Astrocyte (in vitro differentiated cells and primary cell): ENCODE measurements at regions not wholly inside any gene's neighbourhood (a gene's known extent, or its start where the extent isn't known, plus 50 kb on each side); places are given as distances from the start of the nearest gene placed in this dataset.
A peak's percentile ranks its signal among the peaks of the same experiment; 100 is the strongest.

Experiments used
- DNase-seq: peaks from one replicate; pipeline ENCODE4 v3.0.0-alpha.2; 2010; ENCODE audit warnings: low read depth
- FAIRE-seq: peaks from 2 replicates; lab custom pipeline; 2011; peaks lifted over from hg19 to GRCh38; lab: Jason Lieb, UNC
- H2AFZ ChIP-seq: 2 replicates; pipeline ENCODE4 v1.6.0; 2012; ENCODE audit warnings: low read depth, low read length, inconsistent platforms
- H3K27ac ChIP-seq: 2 replicates; pipeline ENCODE4 v1.5.1; 2011; ENCODE audit warnings: low read depth, low read length, inconsistent platforms
- H3K27me3 ChIP-seq: 2 replicates; pipeline ENCODE4 v1.6.0; 2011; ENCODE audit warnings: low read length, inconsistent platforms; ENCODE audit not compliant: insufficient read depth
- H3K36me3 ChIP-seq: 2 replicates; pipeline ENCODE4 v1.5.1; 2011; ENCODE audit warnings: low read length, inconsistent platforms; ENCODE audit not compliant: insufficient read depth
- H3K4me1 ChIP-seq: 2 replicates; pipeline ENCODE4 v1.5.1; 2011; ENCODE audit warnings: low read length, inconsistent platforms; ENCODE audit not compliant: insufficient read depth
- H3K4me2 ChIP-seq: 2 replicates; pipeline ENCODE4 v1.6.0; 2012; ENCODE audit warnings: low read length, inconsistent platforms
- H3K4me3 ChIP-seq: 2 replicates; pipeline ENCODE4 v1.5.1; 2011; ENCODE audit warnings: low read depth, mild to moderate bottlenecking, low read length, inconsistent platforms; ENCODE audit not compliant: insufficient read depth
- H3K79me2 ChIP-seq: 2 replicates; pipeline ENCODE4 v1.6.0; 2012; ENCODE audit warnings: mild to moderate bottlenecking, low read length, inconsistent platforms; ENCODE audit not compliant: insufficient read depth
- H3K9ac ChIP-seq: 2 replicates; pipeline ENCODE4 v1.6.0; 2012; ENCODE audit warnings: mild to moderate bottlenecking, low read length, inconsistent platforms
- H3K9me3 ChIP-seq: 2 replicates; pipeline ENCODE4 v1.5.1; 2012; ENCODE audit warnings: low read depth, mild to moderate bottlenecking, low read length, inconsistent platforms; ENCODE audit not compliant: insufficient read depth
- H4K20me1 ChIP-seq: 2 replicates; pipeline ENCODE4 v1.6.0; 2012; ENCODE audit warnings: low read length, inconsistent platforms; ENCODE audit not compliant: insufficient read depth
- H3K27ac Mint-ChIP-seq: one replicate; pipeline ENCODE4 v1.8.0; 2021; ENCODE audit warnings: mild to moderate bottlenecking, mixed read lengths; ENCODE audit not compliant: unreplicated experiment
- H3K27me3 Mint-ChIP-seq: one replicate; pipeline ENCODE4 v1.8.0; 2021; ENCODE audit warnings: low read depth, mixed read lengths; ENCODE audit not compliant: unreplicated experiment
- H3K36me3 Mint-ChIP-seq: one replicate; pipeline ENCODE4 v1.8.0; 2021; ENCODE audit warnings: low read depth, mixed read lengths; ENCODE audit not compliant: unreplicated experiment
- H3K4me1 Mint-ChIP-seq: one replicate; pipeline ENCODE4 v1.8.0; 2021; ENCODE audit warnings: low read depth, mixed read lengths; ENCODE audit not compliant: unreplicated experiment
- H3K4me3 Mint-ChIP-seq: one replicate; pipeline ENCODE4 v1.8.0; 2021; ENCODE audit warnings: mild to moderate bottlenecking, moderate library complexity, mixed read lengths; ENCODE audit not compliant: unreplicated experiment
- H3K9me3 Mint-ChIP-seq: one replicate; pipeline ENCODE4 v1.8.0; 2021; ENCODE audit warnings: mild to moderate bottlenecking, mixed read lengths; ENCODE audit not compliant: unreplicated experiment
- EZH2 ChIP-seq: IDR thresholded peaks from 2 replicates; pipeline ENCODE4 v1.6.1; 2012; ENCODE audit warnings: mild to moderate bottlenecking, low read length, inconsistent platforms; ENCODE audit not compliant: insufficient read depth
- TF ChIP-seq, protein P1 (sequence below): IDR thresholded peaks from 2 replicates; pipeline ENCODE4 v1.5.1; 2011; ENCODE audit warnings: low read depth, mild to moderate bottlenecking, inconsistent platforms, low read length, moderate library complexity; ENCODE audit not compliant: insufficient read depth

DNA sequence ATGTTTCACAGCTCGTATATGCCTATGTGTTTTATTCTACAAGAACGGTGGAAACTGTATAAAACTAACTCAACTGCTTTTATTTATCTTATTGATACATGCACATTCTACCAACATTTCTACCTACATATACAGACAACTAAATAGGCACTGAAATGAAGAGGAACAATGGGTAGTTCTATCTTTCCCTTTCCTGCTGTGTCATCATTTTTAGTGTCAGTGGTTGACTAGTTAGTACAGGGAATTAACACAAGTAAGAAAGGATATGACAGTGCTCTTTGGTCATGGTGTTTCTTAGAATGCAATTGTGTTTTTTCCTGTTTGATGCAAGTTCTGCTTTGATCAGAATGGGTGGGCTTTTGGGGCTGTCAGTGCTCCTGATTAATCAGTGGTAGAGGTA lies 293.8 kb upstream of the CTSO start:
- H3K4me3 ChIP-seq = no peak overlapping the region
- no peaks in the 10 kb centered on the region for H3K79me2 ChIP-seq
- no peak overlapping the region for H3K27ac ChIP-seq
- no peaks in the 10 kb centered on the region for H3K36me3 Mint-ChIP-seq
- H3K9me3 Mint-ChIP-seq = no peaks in the 10 kb centered on the region
- peaks cover 8% of the 10 kb centered on the region for H3K4me1 Mint-ChIP-seq
- H4K20me1 ChIP-seq = no peaks in the 10 kb centered on the region
- no peak overlapping the region for H3K27ac Mint-ChIP-seq
- no peak overlapping the region for H2AFZ ChIP-seq
- no peak for TF ChIP-seq EZH2
- TF ChIP-seq, protein P1, sequence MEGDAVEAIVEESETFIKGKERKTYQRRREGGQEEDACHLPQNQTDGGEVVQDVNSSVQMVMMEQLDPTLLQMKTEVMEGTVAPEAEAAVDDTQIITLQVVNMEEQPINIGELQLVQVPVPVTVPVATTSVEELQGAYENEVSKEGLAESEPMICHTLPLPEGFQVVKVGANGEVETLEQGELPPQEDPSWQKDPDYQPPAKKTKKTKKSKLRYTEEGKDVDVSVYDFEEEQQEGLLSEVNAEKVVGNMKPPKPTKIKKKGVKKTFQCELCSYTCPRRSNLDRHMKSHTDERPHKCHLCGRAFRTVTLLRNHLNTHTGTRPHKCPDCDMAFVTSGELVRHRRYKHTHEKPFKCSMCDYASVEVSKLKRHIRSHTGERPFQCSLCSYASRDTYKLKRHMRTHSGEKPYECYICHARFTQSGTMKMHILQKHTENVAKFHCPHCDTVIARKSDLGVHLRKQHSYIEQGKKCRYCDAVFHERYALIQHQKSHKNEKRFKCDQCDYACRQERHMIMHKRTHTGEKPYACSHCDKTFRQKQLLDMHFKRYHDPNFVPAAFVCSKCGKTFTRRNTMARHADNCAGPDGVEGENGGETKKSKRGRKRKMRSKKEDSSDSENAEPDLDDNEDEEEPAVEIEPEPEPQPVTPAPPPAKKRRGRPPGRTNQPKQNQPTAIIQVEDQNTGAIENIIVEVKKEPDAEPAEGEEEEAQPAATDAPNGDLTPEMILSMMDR = no peak
- no peak overlapping the region for H3K9ac ChIP-seq
- no peaks in the 10 kb centered on the region for H3K9me3 ChIP-seq
- no peaks in the 10 kb centered on the region for H3K36me3 ChIP-seq
- FAIRE-seq (no peak), DNase-seq (no peak)
- H3K27me3 ChIP-seq = no peaks in the 10 kb centered on the region
- no peak overlapping the region for H3K4me2 ChIP-seq
- H3K4me3 Mint-ChIP-seq = no peak overlapping the region
- peaks cover 5% of the 10 kb centered on the region for H3K4me1 ChIP-seq
- H3K27me3 Mint-ChIP-seq = no peaks in the 10 kb centered on the region

DNA sequence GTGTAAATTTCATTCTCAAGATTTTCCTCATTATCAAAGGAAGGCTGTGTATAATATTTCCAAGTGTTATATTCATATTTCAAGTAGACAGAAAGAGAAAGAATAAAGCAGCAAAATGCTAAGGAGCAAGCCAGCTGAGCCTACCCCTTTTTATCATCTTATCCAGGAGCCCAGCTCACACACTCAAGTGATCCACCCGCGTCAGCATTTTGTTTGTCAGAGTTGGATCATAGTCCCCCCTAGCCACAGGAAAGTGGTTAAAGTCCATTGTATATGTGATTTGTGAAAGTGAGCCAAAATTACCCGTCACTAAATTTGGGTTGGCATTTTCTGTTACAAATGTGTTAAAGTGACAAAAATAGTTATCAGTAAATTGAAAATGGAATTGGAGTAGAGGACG lies 289.3 kb upstream of the CTSO start:
- FAIRE-seq = no peak
- no peak for DNase-seq
- Mint-ChIP-seq H3K27me3 (no peaks in the 10 kb centered on the region), H3K4me1 (peaks cover 1% of the 10 kb centered on the region), H3K4me3 (no peak overlapping the region), H3K27ac (no peak overlapping the region), H3K36me3 (no peaks in the 10 kb centered on the region), H3K9me3 (no peaks in the 10 kb centered on the region)
- no peak overlapping the region for H3K4me3 ChIP-seq
- H3K9me3 ChIP-seq = no peaks in the 10 kb centered on the region
- no peaks in the 10 kb centered on the region for H3K36me3 ChIP-seq
- H4K20me1 ChIP-seq = no peaks in the 10 kb centered on the region
- no peak overlapping the region for H3K9ac ChIP-seq
- H3K79me2 ChIP-seq = no peaks in the 10 kb centered on the region
- TF ChIP-seq, protein P1 = no peak
- no peak for TF ChIP-seq EZH2
- no peaks in the 10 kb centered on the region for H3K27me3 ChIP-seq
- H3K4me1 ChIP-seq = no peaks in the 10 kb centered on the region
- H2AFZ ChIP-seq = no peak overlapping the region
- no peak overlapping the region for H3K27ac ChIP-seq
- H3K4me2 ChIP-seq = no peak overlapping the region

DNA sequence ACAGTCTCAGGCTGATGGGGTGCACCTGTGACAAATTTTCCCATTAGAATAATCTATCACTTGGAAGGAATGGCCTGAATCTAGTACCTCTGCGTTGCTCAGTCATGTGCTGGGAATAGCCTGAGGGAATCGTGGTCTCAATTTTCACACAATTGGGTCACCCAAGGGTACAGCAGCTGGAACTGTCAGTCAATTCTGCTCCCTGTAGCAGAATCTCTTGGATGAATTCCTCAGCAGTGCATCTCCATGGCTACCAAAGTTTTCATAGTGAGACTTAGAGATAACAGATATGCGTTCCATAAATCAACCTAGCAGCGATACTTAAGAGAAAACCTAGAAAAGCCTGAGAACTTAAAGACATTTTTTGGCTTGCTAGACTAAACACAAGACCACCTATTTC lies 288.7 kb upstream of the CTSO start:
- Histone ChIP-seq H3K27me3 (no peaks in the 10 kb centered on the region), H3K4me2 (no peak overlapping the region), H3K4me1 (no peaks in the 10 kb centered on the region), H3K9me3 (no peaks in the 10 kb centered on the region), H3K36me3 (no peaks in the 10 kb centered on the region), H3K27ac (no peak overlapping the region), H3K9ac (no peak overlapping the region), H3K79me2 (no peaks in the 10 kb centered on the region), H3K4me3 (no peak overlapping the region), H2AFZ (no peak overlapping the region), H4K20me1 (no peaks in the 10 kb centered on the region)
- peak; percentile 55 for DNase-seq
- Mint-ChIP-seq H3K27ac (no peak overlapping the region), H3K4me1 (no peaks in the 10 kb centered on the region), H3K36me3 (no peaks in the 10 kb centered on the region), H3K27me3 (no peaks in the 10 kb centered on the region), H3K4me3 (no peak overlapping the region), H3K9me3 (no peaks in the 10 kb centered on the region)
- TF ChIP-seq, protein P1 = no peak
- TF ChIP-seq EZH2 = no peak
- FAIRE-seq = no peak
